ENCODE measurements at regions not wholly inside any gene's neighbourhood (a gene's known extent, or its start where the extent isn't known, plus 50 kb on each side); places are given as distances from the start of the nearest gene placed in this dataset.
"Not testable (repeated sequence)": the region's sequence is repeated elsewhere in the genome, so short reads cannot be mapped to it uniquely, and the experiment has no call there.

DNA sequence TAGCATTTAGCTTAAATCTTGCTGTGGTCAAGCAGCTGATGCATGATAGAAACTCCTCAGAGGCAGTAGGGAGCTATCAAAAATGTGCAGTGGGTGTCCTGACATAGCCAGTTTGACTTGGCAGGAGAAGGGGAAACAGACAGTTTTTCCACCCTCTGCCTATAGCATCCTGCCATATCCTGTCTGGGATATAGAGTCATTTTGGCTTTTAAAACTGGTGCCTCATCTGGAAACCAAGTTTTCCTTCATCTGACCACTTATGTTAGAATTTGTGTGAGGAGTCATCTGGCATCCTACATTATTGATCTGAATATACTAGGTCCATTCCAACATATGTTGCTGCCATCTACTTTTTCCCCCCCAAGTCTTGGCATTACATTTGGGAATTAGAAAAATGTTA, 284.1 kb downstream of the CD109 start:
- no peak for FAIRE-seq

GRCh38 chr6:73978330-73978729, 282.3 kb downstream of the CD109 start:
- FAIRE-seq = no peak

- not testable (repeated sequence) for FAIRE-seq
Measured at GRCh38 chr6:73972518-73972917, 276.5 kb downstream of the CD109 start.

- no peak for FAIRE-seq
Measured at GRCh38 chr6:73969971-73970970, 274.3 kb downstream of the CD109 start.

GRCh38 chr6:73968221-73968757, 272.3 kb downstream of the CD109 start:
- no peak for FAIRE-seq

DNA sequence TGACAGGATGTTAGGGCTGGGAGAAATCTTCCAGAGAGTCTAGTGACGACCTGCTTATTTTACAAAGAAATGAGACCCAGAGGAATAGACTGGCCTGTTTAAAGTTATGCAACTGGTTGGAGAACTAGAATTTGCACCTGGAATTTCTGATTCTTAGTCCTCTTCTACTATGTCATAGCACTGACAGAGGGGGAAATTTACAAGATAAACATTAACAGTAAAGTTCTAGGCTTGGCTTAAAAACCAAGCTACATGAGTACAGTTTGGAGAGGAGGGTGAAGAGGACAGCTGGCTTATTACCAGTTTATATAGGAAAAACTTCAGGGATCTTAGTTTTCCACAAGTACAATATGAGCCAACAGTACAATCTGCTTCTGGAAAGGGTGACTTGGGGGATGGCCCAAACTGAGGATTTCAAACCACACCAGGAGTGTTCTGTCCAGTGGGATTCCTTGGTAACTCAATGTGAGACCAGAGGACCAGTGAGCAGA, 269.6 kb downstream of the CD109 start:
- FAIRE-seq = no peak

- FAIRE-seq = no peak
Measured at GRCh38 chr6:73964241-73964854, 268.3 kb downstream of the CD109 start.

DNA sequence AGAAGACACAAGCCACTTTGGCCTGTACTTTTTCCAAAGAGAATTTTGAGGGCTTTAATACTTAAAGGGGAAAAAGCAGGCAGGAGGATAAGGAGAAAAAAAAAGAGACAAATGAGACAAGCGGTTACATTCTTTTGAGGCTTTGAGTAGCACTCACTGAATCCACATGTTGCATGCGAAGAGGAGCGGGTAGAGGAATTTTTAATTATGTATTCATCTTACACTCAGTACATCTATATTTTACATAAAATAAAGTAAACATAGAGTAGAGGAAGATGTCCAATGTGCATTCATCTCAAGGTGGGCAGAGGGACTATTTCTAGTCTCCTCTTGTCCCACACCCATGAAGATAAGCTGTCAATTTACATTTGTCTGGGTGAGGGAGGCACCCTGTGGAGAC, 266.9 kb downstream of the CD109 start:
- FAIRE-seq = no peak

- FAIRE-seq = no peak
Measured at GRCh38 chr6:73956305-73956704, 260.3 kb downstream of the CD109 start.

DNA sequence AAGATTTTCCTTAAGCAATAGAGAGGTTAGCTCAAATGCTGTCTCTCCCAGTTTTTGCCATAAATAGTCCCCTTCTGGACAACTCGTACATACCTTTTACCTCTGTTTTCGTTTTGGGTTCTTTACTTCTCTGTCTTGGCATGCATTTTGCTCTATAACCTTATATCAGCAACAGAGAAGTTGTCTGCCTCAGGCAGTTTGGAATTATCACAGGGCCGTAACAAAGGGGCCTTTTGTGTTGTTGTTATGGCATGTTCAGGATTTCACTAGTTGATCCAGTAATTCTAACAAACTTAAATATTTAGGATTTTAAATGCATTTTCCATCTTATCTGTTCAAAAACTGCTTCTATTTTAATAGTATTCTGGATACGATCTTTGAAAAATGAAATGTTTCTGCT, 259.8 kb downstream of the CD109 start:
- no peak for FAIRE-seq

DNA sequence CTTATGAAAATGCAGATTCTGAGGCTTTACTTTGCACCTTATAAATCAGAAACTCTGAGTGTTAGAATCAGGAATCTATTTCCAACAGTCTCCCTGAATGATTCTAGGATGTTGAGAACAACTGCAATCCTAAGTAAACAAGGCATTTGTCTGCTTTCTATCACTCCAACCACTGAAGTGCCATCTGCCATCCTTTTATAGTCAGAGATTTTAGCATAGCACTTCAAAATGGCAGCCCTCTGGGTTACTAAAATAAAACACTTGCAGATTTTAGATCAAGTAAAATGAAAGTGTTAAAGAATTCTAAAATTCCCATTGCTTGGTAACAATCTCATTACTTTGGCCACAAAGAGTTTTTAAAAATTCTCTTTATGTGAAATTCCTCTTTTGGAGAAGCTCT, 258.9 kb downstream of the CD109 start:
- FAIRE-seq = no peak

GRCh38 chr6:73951183-73951582, 255.2 kb downstream of the CD109 start:
- no peak for FAIRE-seq

DNA sequence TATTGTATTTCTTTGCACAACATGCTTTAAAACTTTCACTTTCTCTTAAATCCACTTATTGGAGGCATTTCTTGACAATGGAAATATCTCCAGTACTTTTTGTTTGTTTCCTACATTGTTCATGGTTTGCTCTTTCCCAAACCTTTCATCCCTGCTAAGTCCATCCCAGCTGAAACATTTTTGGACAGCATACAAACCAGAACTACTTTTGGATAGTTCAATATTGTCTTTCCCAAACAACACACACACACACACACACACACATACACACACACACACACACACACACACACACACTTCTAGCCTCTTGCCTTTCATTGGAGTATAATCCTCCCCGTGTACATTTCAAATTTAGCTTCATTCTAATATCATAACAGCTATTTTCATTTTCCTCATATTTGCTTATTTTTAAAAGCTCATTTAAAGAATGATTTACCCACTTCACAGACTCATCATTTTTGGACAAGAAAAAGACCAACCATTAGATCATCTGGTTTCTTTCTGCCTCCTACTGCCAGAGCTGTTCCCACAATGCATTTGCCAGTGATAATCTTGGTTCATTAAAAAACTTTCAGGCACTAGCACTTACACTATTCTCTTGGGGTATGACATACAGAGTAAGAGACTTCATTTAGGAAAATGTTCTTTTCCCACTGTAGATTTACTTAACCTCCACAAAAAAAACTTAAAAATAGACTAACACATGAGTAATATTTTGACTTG, 248.1 kb downstream of the CD109 start:
- no peak for FAIRE-seq

GRCh38 chr6:73943411-73943810, 247.4 kb downstream of the CD109 start:
- FAIRE-seq = no peak

DNA sequence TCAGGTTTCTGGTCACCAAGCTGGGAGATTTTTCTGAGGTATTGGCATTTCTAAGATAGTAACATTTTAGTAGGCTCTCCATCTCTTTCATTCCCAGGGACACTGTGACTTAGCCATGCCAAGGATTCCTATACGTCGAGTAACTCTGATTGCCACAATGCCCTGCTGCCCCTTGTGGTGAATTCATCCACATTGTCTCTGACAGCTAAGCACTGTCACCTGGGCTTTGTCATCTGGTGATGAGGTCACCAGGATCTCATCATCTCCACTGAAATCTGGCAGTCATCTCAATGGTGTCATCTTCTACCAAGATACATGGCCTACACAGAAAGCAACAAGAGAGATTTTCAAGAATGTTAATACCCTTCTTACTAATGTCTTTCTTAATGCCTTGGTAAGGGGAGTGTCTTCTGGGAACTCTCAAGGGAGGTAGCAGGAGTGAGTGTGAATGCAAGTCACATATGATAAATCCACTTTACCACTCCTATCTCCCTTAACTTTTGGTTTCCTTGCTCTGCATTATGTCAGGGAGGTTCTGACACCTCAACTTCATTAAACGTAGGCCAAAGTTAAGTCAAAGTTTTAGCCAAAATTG, 246.7 kb downstream of the CD109 start:
- no peak for FAIRE-seq

- FAIRE-seq = no peak
Measured at GRCh38 chr6:73941892-73942291, 245.9 kb downstream of the CD109 start.

- FAIRE-seq = no peak
Measured at GRCh38 chr6:73937805-73938204, 241.8 kb downstream of the CD109 start.

DNA sequence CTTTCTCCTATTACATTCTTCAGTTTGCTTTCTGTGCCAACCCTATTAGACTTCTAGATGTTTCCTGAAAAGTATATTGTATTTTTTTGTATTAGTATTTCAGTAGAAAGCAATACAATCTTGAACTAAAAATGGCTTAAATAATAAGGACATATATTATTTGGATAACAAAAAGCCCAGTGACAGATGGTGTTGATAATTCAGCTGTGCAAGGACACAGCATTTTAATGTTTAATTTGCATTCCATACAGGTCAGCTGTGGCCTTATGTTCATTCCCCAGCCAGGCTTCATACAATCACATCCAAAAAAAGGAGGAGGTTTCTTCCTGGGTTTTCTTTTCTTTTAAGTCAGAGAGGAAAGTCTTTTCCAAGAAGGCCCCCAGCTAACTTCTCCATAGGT, 236.9 kb downstream of the CD109 start:
- FAIRE-seq = no peak

GRCh38 chr6:73929405-73929804, 233.4 kb downstream of the CD109 start:
- no peak for FAIRE-seq

DNA sequence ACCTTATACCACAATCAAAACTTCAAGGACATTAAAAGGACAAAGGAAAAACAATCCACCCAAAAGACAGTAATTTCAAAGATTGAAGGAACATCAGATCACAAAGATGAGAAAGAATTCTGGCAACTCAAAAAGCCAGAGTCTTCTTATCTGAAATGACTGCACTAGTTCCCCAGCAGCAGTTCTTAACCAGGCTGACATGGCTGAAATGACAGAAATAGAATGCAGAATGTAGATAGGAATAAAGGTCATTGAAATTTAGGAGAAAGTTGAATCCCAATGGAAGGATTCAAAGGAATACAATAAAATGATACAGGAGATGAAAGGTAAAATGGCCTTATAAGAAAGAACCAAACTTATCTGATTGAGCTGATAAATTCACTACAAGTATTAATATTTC, 231.4 kb downstream of the CD109 start:
- FAIRE-seq = no peak

- FAIRE-seq = not testable (repeated sequence)
Measured at GRCh38 chr6:73925703-73926102, 229.7 kb downstream of the CD109 start.

GRCh38 chr6:73923905-73924485, 228.0 kb downstream of the CD109 start:
- FAIRE-seq = no peak

Data from G401.6 (cell line).